ENCODE measurements at regions not wholly inside any gene's neighbourhood (a gene's known extent, or its start where the extent isn't known, plus 50 kb on each side); places are given as distances from the start of the nearest gene placed in this dataset.

GRCh38 chr10:8588135-8588534 lies 533.6 kb downstream of the GATA3 start:
- no peak for TF ChIP-seq GATA2 (IDR thresholded peaks at IDR 0.05; ENCODE audit: low read depth, low read length)
- TF ChIP-seq GATA3 (IDR thresholded peaks at IDR 0.05; ENCODE audit: low read depth, low read length), result no peak

Measured in SH-SY5Y (cell line).